ENCODE measurements at regions not wholly inside any gene's neighbourhood (a gene's known extent, or its start where the extent isn't known, plus 50 kb on each side); places are given as distances from the start of the nearest gene placed in this dataset.

DNA sequence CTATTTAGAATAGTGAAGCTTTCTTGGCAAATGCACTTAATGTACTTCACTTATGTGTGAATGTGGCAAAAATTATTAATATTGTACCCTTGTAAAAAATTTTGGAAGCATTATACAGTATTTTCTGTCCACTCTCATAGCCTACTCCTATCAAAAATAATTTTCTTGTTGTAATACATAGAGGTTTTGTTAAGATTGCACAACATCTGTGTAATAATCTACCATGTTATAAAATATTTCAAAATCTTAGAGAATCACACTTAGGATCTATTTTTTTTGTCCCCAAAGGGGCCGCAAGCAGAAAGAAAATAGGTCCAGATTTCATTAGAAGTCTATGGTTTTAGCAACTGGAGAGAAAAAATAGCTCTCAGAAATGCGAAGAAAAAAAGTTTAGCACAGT lies 945.9 kb downstream of the CDH18 start:
- H3K4me3 ChIP-seq, result no peak overlapping the region
- 80 to 90% (median 88%) methylated on average over 2 of the region's 2 CpGs for WGBS, 5 donors
- no peaks in the 10 kb centered on the region for H3K36me3 ChIP-seq
- peaks cover 0 to 4% (median 0%) of the 10 kb centered on the region in 4 donors for H3K9me3 ChIP-seq
- no peaks in the 10 kb centered on the region for H3K27me3 ChIP-seq
- TF ChIP-seq, protein P1, sequence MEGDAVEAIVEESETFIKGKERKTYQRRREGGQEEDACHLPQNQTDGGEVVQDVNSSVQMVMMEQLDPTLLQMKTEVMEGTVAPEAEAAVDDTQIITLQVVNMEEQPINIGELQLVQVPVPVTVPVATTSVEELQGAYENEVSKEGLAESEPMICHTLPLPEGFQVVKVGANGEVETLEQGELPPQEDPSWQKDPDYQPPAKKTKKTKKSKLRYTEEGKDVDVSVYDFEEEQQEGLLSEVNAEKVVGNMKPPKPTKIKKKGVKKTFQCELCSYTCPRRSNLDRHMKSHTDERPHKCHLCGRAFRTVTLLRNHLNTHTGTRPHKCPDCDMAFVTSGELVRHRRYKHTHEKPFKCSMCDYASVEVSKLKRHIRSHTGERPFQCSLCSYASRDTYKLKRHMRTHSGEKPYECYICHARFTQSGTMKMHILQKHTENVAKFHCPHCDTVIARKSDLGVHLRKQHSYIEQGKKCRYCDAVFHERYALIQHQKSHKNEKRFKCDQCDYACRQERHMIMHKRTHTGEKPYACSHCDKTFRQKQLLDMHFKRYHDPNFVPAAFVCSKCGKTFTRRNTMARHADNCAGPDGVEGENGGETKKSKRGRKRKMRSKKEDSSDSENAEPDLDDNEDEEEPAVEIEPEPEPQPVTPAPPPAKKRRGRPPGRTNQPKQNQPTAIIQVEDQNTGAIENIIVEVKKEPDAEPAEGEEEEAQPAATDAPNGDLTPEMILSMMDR (IDR thresholded peaks at IDR 0.05), result no peak
- TF ChIP-seq POLR2AphosphoS5 (IDR thresholded peaks at IDR 0.05) (no peak), POLR2A (IDR thresholded peaks at IDR 0.05) (no peak), EP300 (IDR thresholded peaks at IDR 0.05) (no peak)
- intact Hi-C loops (cut with DNase I; ENCODE audit: low total_unique reads), result no loop called here
- no peaks in the 10 kb centered on the region for H3K4me1 ChIP-seq
- DNase-seq, result no peak
- no peak overlapping the region for H3K27ac ChIP-seq

DNA sequence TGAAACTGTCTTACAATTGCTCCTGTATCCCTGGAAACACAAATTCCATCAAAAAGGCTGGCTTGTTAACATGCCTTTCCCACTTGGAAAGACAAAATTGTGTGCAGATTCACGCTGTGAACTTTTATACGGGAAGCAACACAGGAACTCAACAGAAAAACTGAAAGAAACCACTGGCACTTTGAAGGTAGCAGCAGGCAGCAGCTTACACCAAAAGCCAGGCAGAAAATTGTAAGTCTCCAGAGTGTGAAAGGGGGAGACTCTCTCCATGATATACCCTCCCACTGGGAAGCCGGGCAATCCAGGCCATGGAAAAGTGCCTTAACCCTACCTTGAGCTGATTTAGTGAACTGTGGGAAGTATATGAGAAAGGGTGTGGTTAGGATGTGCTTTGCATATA lies 943.7 kb downstream of the CDH18 start:
- Histone ChIP-seq H3K9me3 (peaks cover 0 to 10% (median 0%) of the 10 kb centered on the region in 4 donors), H3K27me3 (no peaks in the 10 kb centered on the region), H3K4me3 (no peak overlapping the region), H3K27ac (no peak overlapping the region), H3K4me1 (no peaks in the 10 kb centered on the region), H3K36me3 (no peaks in the 10 kb centered on the region)
- DNase-seq, result no peak
- intact Hi-C loops (cut with DNase I; ENCODE audit: low total_unique reads), result no loop called here
- TF ChIP-seq EP300 (IDR thresholded peaks at IDR 0.05), result no peak
- TF ChIP-seq POLR2AphosphoS5 (IDR thresholded peaks at IDR 0.05), result no peak
- TF ChIP-seq, protein P1 (IDR thresholded peaks at IDR 0.05), result no peak
- no peak for TF ChIP-seq POLR2A (IDR thresholded peaks at IDR 0.05)
- 62 to 72% (median 71%) methylated on average over 3 of the region's 3 CpGs for WGBS, 5 donors

DNA sequence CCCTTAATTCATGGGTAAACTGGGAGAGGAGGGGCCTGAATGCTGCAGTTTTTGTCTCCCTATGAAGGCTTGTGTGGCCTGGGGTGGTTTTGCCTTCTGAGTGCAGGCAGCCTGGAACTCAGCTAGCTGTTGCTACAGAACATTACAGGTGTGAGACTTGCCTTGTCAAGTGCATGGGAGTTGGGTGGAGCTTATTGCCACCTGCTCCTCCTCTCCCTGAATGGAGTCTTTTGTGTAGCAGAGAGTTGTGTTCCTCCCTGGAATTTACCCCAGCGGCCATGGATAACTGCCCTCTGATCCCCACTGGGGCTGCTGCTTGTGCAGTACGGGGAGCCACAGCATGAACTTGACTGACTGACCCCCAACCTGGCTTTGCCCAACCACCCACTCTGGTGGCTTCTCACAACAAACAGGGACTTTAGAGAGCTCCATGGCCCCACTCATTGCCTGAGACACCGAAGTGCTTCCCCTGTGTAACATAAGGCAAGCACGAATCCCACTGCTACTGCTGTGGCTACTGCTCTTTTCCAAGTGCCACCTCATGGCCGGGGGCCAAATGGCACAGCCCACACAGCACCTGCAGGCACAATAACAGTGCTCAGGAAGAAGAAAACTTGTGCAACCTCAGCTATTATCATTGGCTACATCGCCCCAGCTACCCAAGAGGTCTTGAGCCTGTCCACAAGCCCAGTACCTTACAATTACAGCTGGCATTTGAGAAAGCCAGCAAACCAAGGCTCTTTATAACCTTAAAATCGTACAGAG lies 942.9 kb downstream of the CDH18 start:
- no peak for TF ChIP-seq POLR2A (IDR thresholded peaks at IDR 0.05)
- TF ChIP-seq, protein P1 (IDR thresholded peaks at IDR 0.05), result no peak
- no peak for TF ChIP-seq EP300 (IDR thresholded peaks at IDR 0.05)
- no peak for TF ChIP-seq POLR2AphosphoS5 (IDR thresholded peaks at IDR 0.05)
- Histone ChIP-seq H3K36me3 (no peaks in the 10 kb centered on the region), H3K27ac (no peak overlapping the region), H3K4me3 (no peak overlapping the region), H3K27me3 (no peaks in the 10 kb centered on the region), H3K9me3 (peaks cover 0 to 10% (median 0%) of the 10 kb centered on the region in 4 donors), H3K4me1 (no peaks in the 10 kb centered on the region)
- peak in 1 of 2 donors; percentile 1 for DNase-seq
- intact Hi-C loops (cut with DNase I; ENCODE audit: low total_unique reads), result no loop called here
- 54 to 75% (median 63%) methylated on average over 7 of the region's 7 CpGs for WGBS, 5 donors

DNA sequence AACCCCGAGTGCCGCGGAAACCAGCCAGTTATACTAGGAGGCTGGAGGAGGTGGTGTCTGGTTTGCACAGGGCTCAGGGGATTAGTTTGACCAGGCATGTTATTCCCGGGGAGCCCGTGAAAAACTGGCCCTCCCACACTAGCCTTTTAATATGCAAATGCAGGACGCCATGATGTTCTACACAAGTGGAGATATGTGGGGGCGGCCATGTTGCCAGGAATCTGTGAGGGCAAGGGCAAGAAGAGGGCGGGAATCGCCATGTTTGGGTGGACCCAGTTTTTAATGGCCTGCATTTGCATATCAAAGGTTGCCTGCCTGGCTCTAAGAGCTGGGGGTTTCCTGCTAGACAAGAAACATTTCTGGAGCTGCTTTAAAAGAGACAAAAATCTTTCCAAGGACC lies 940.7 kb downstream of the CDH18 start:
- no peak for DNase-seq
- H3K27me3 ChIP-seq, result no peaks in the 10 kb centered on the region
- TF ChIP-seq POLR2A (IDR thresholded peaks at IDR 0.05), result no peak
- TF ChIP-seq, protein P1 (IDR thresholded peaks at IDR 0.05), result no peak
- no peak for TF ChIP-seq POLR2AphosphoS5 (IDR thresholded peaks at IDR 0.05)
- no peak for TF ChIP-seq EP300 (IDR thresholded peaks at IDR 0.05)
- peaks cover 0 to 10% (median 0%) of the 10 kb centered on the region in 4 donors for H3K9me3 ChIP-seq
- no peaks in the 10 kb centered on the region for H3K4me1 ChIP-seq
- H3K36me3 ChIP-seq, result no peaks in the 10 kb centered on the region
- no peak overlapping the region for H3K4me3 ChIP-seq
- intact Hi-C loops (cut with DNase I; ENCODE audit: low total_unique reads), result no loop called here
- 91 to 94% (median 93%) methylated on average over 9 of the region's 9 CpGs for WGBS, 5 donors
- no peak overlapping the region for H3K27ac ChIP-seq
